Activated T-helper 1 cell treated with Interleukin-2 at 50 U/mL for 16 hours (primary cell): ENCODE measurements at regions not wholly inside any gene's neighbourhood (a gene's known extent, or its start where the extent isn't known, plus 50 kb on each side); places are given as distances from the start of the nearest gene placed in this dataset.

ENCODE experiments used
- DNase-seq: peaks from one replicate; pipeline ENCODE4 v3.0.0-alpha.2; 2020; ENCODE audit warnings: low read depth

GRCh38 chr12:67498991-67499390 is 149.6 kb upstream of the DYRK2 start:
- DNase-seq: no peak

- DNase-seq: no peak
These were observed 147.2 kb upstream of the DYRK2 start for GRCh38 chr12:67501362-67501761.

GRCh38 chr12:67504026-67504425 is 144.5 kb upstream of the DYRK2 start:
- no peak for DNase-seq

- DNase-seq: no peak
These were observed 141.8 kb upstream of the DYRK2 start for GRCh38 chr12:67506739-67507138.

GRCh38 chr12:67508830-67509229 is 139.7 kb upstream of the DYRK2 start:
- DNase-seq: no peak

- DNase-seq: no peak
These were observed 138.7 kb upstream of the DYRK2 start for GRCh38 chr12:67509666-67510386.

GRCh38 chr12:67512061-67512460 is 136.5 kb upstream of the DYRK2 start:
- no peak for DNase-seq

GRCh38 chr12:67514502-67514901 is 134.0 kb upstream of the DYRK2 start:
- DNase-seq: no peak

- DNase-seq: peak; percentile 22
These were observed 132.7 kb upstream of the DYRK2 start for GRCh38 chr12:67515679-67516340.

GRCh38 chr12:67517181-67517887 is 131.2 kb upstream of the DYRK2 start:
- no peak for DNase-seq

- DNase-seq: no peak
These were observed 128.8 kb upstream of the DYRK2 start for GRCh38 chr12:67519484-67520433.

GRCh38 chr12:67520606-67521005 is 127.9 kb upstream of the DYRK2 start:
- no peak for DNase-seq

GRCh38 chr12:67522222-67522621 is 126.3 kb upstream of the DYRK2 start:
- no peak for DNase-seq

- no peak for DNase-seq
These were observed 125.0 kb upstream of the DYRK2 start for GRCh38 chr12:67523538-67523937.

GRCh38 chr12:67524861-67525616 is 123.5 kb upstream of the DYRK2 start:
- no peak for DNase-seq

GRCh38 chr12:67525617-67525884 is 123.0 kb upstream of the DYRK2 start:
- DNase-seq: no peak

GRCh38 chr12:67526129-67526528 is 122.4 kb upstream of the DYRK2 start:
- no peak for DNase-seq

- DNase-seq: no peak
These were observed 117.5 kb upstream of the DYRK2 start for GRCh38 chr12:67531051-67531450.

- DNase-seq: no peak
These were observed 117.0 kb upstream of the DYRK2 start for GRCh38 chr12:67531501-67531900.

- no peak for DNase-seq
These were observed 115.4 kb upstream of the DYRK2 start for GRCh38 chr12:67533159-67533558.

- DNase-seq: no peak
These were observed 114.5 kb upstream of the DYRK2 start for GRCh38 chr12:67534046-67534445.

- DNase-seq: no peak
These were observed 113.9 kb upstream of the DYRK2 start for GRCh38 chr12:67534681-67535080.
